ENCODE measurements at regions not wholly inside any gene's neighbourhood (a gene's known extent, or its start where the extent isn't known, plus 50 kb on each side); places are given as distances from the start of the nearest gene placed in this dataset.
A peak's percentile ranks its signal among the peaks of the same experiment; 100 is the strongest.
"Not testable (repeated sequence)": the region's sequence is repeated elsewhere in the genome, so short reads cannot be mapped to it uniquely, and the experiment has no call there.

DNA sequence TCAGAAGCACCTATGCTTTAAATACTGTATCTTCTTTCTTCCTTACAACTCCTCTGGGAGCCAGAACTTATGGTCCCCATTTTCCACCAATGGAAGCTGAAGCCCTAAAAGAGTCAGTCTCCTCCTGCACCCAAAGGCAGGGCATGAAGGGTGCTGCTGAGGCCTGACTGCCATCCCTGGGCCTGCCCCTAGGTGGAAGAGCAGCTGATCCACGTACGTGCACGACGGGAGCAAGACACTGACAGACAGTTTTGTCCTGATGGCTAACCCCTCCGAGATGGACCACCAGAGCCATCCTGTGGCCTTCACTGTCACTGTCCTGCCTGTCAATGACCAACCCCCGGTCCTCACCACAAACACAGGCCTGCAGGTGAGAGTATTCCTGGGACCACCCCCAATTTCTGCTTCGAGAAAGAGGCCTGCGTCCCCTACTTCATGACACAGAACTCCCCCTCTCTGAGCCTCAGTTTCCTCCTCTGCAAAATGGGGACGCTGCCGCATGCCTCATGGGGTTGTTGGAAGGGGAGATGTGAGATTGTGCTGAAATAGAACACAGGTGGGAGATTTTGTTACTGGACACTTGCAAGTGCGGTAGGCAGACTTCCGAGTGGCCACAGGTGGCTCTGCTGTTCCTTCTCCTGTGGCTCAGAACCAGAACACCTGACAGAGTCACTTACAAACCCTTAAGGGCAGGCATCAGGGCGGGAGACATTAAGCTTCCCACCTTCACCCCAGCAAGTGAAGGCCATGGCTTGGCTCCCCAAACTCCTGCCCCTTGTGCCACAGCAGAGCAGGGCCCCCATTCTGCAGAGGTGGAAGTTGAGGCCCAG is 175.4 kb downstream of the TBC1D2B start:
- H2AFZ ChIP-seq (ENCODE audit: low read depth, low read length): no peak overlapping the region
- no peak overlapping the region for H3K4me3 ChIP-seq (ENCODE audit: insufficient read depth in 1 of 2, low read depth in 1 of 2, low read length in 2 of 2)
- WGBS: 82% methylated on average over 8 of the region's 13 CpGs
- no peak overlapping the region for H2BK15ac ChIP-seq (ENCODE audit: low read depth, poor library complexity, severe bottlenecking)
- no peak overlapping the region for H3K9ac ChIP-seq (ENCODE audit: low read length)
- no peak overlapping the region for H3K4me2 ChIP-seq (ENCODE audit: low read length, poor library complexity, severe bottlenecking)
- no peak overlapping the region for H4K8ac ChIP-seq (ENCODE audit: low read length)
- peaks cover 9% of the 10 kb centered on the region for H3K4me1 ChIP-seq (ENCODE audit: control insufficient read depth, insufficient read depth, low read depth, low read length)
- no peak overlapping the region for H4K91ac ChIP-seq (ENCODE audit: low read length)
- no peak overlapping the region for H3K4ac ChIP-seq (ENCODE audit: low read depth in 1 of 2, low read length in 2 of 2)
- H3K23ac ChIP-seq (ENCODE audit: low read length in 2 of 2): no peak overlapping the region
- no peaks in the 10 kb centered on the region for H3K79me1 ChIP-seq (replicated peaks; ENCODE audit: low read length, poor library complexity, severe bottlenecking)
- no peaks in the 10 kb centered on the region for H3K36me3 ChIP-seq (ENCODE audit: control insufficient read depth in 1 of 2, insufficient read depth in 2 of 2, low read depth in 1 of 2, low read length in 2 of 2)
- no peaks in the 10 kb centered on the region for H3K9me3 ChIP-seq (ENCODE audit: control insufficient read depth, low read length)
- H2BK12ac ChIP-seq (ENCODE audit: low read length in 2 of 2): no peak overlapping the region
- H2BK120ac ChIP-seq (ENCODE audit: low read depth, low read length): no peak overlapping the region
- no peak overlapping the region for H3K18ac ChIP-seq (ENCODE audit: low read depth in 1 of 2, low read length in 2 of 2)
- H3K27me3 ChIP-seq (ENCODE audit: control insufficient read depth in 1 of 2, insufficient read depth in 1 of 2, low read length in 2 of 2): peaks cover 6 to 7% of the 10 kb centered on the region in 2 experiments
- H2AK5ac ChIP-seq (ENCODE audit: low read length, severe bottlenecking): no peak overlapping the region
- H3K27ac ChIP-seq (ENCODE audit: low read length, poor library complexity, severe bottlenecking): no peak overlapping the region
- no peak for DNase-seq
- no peak overlapping the region for H2BK5ac ChIP-seq (ENCODE audit: low read depth, low read length, poor library complexity, severe bottlenecking)
- no peak overlapping the region for H3K14ac ChIP-seq (ENCODE audit: low read length in 2 of 2)

DNA sequence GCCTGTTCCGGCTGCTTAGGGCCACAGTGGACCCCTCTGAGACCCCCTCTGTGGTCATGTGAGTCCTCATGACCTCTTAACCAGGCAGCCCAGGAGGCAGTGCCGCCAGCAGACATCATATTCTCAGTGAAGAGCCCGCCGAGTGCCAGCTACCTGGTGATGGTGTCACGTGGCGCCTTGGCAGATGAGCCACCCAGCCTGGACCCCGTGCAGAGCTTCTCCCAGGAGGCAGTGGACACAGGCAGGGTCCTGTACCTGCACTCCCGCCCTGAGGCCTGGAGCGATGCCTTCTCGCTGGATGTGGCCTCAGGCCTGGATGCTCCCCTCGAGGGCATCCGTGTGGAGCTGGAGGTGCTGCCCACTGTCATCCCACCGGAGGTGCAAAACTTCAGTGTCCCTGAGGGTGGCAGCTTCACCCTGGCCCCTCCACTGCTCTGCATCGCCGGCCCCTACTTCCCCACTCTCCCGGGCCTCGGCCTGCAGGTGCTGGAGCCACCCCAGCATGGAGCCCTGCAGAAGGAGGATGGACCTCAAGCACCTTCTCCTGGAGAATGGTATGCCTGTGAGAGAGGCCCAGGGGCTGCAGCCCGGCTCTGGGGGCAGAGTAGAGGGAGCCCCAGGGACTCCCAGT is 176.1 kb downstream of the TBC1D2B start:
- Histone ChIP-seq H4K8ac (ENCODE audit: low read length) (no peak overlapping the region), H3K9me3 (ENCODE audit: control insufficient read depth, low read length) (no peaks in the 10 kb centered on the region), H2BK5ac (ENCODE audit: low read depth, low read length, poor library complexity, severe bottlenecking) (no peak overlapping the region), H2BK12ac (ENCODE audit: low read length in 2 of 2) (no peak overlapping the region), H2BK120ac (ENCODE audit: low read depth, low read length) (no peak overlapping the region), H3K9ac (ENCODE audit: low read length) (no peak overlapping the region), H3K14ac (ENCODE audit: low read length in 2 of 2) (no peak overlapping the region), H3K4me1 (ENCODE audit: control insufficient read depth, insufficient read depth, low read depth, low read length) (peaks cover 9% of the 10 kb centered on the region), H3K23ac (ENCODE audit: low read length in 2 of 2) (no peak overlapping the region), H3K27ac (ENCODE audit: low read length, poor library complexity, severe bottlenecking) (no peak overlapping the region), H3K36me3 (ENCODE audit: control insufficient read depth in 1 of 2, insufficient read depth in 2 of 2, low read depth in 1 of 2, low read length in 2 of 2) (no peaks in the 10 kb centered on the region), H2AFZ (ENCODE audit: low read depth, low read length) (no peak overlapping the region), H3K18ac (ENCODE audit: low read depth in 1 of 2, low read length in 2 of 2) (no peak overlapping the region), H4K91ac (ENCODE audit: low read length) (no peak overlapping the region), H3K27me3 (ENCODE audit: control insufficient read depth in 1 of 2, insufficient read depth in 1 of 2, low read length in 2 of 2) (peaks cover 6 to 7% of the 10 kb centered on the region in 2 experiments), H2AK5ac (ENCODE audit: low read length, severe bottlenecking) (no peak overlapping the region), H2BK15ac (ENCODE audit: low read depth, poor library complexity, severe bottlenecking) (no peak overlapping the region), H3K79me1 (replicated peaks; ENCODE audit: low read length, poor library complexity, severe bottlenecking) (no peaks in the 10 kb centered on the region), H3K4ac (ENCODE audit: low read depth in 1 of 2, low read length in 2 of 2) (no peak overlapping the region), H3K4me3 (ENCODE audit: insufficient read depth in 1 of 2, low read depth in 1 of 2, low read length in 2 of 2) (no peak overlapping the region), H3K4me2 (ENCODE audit: low read length, poor library complexity, severe bottlenecking) (no peak overlapping the region)
- WGBS: 85% methylated on average over 18 of the region's 18 CpGs
- no peak for DNase-seq

DNA sequence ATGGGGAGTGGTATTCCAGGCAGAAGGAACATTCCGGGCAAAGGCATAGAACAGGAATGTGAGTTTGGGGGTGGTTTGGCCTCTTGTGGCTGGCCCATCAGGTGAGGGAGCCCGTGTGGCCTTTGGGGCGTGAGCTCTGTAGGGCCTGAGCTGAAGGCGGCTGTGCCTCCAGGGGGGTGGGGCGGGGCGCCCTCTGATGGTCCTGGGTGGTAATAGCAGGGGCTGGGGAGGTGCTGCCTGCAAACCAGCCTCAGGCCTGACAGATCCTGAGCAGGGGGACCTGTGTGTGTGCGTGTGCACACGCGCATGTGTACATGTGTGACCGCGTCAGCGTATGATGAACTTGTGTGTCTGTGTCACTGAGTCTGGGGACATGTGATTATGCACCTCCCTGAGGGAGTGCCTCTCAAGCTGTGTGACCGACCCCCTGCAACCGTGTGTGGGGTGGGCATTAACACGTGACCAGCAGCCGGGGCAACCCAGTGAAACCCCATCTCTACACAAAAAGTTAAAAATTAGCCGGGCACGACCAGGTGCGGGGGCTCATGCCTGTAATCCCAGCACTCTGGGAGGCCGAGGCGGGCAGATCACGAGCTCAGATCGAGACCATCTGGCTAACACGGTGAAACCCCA is 177.1 kb downstream of the TBC1D2B start:
- DNase-seq: peak; percentile 26
- not testable (repeated sequence) for H3K9me3 ChIP-seq (ENCODE audit: control insufficient read depth, low read length); H3K4me1 ChIP-seq (ENCODE audit: control insufficient read depth, insufficient read depth, low read depth, low read length); H3K18ac ChIP-seq (ENCODE audit: low read depth in 1 of 2, low read length in 2 of 2); H2BK12ac ChIP-seq (ENCODE audit: low read length in 2 of 2); H2BK15ac ChIP-seq (ENCODE audit: low read depth, poor library complexity, severe bottlenecking); H3K4ac ChIP-seq (ENCODE audit: low read depth in 1 of 2, low read length in 2 of 2); H4K91ac ChIP-seq (ENCODE audit: low read length); H4K8ac ChIP-seq (ENCODE audit: low read length); H3K27ac ChIP-seq (ENCODE audit: low read length, poor library complexity, severe bottlenecking); H3K14ac ChIP-seq (ENCODE audit: low read length in 2 of 2); H3K79me1 ChIP-seq (replicated peaks; ENCODE audit: low read length, poor library complexity, severe bottlenecking); H3K9ac ChIP-seq (ENCODE audit: low read length); H2BK120ac ChIP-seq (ENCODE audit: low read depth, low read length); H3K27me3 ChIP-seq (ENCODE audit: control insufficient read depth in 1 of 2, insufficient read depth in 1 of 2, low read length in 2 of 2); H3K4me3 ChIP-seq (ENCODE audit: insufficient read depth in 1 of 2, low read depth in 1 of 2, low read length in 2 of 2); H2AK5ac ChIP-seq (ENCODE audit: low read length, severe bottlenecking); H2AFZ ChIP-seq (ENCODE audit: low read depth, low read length); H3K36me3 ChIP-seq (ENCODE audit: control insufficient read depth in 1 of 2, insufficient read depth in 2 of 2, low read depth in 1 of 2, low read length in 2 of 2); H3K23ac ChIP-seq (ENCODE audit: low read length in 2 of 2); H2BK5ac ChIP-seq (ENCODE audit: low read depth, low read length, poor library complexity, severe bottlenecking); H3K4me2 ChIP-seq (ENCODE audit: low read length, poor library complexity, severe bottlenecking)
- 55% methylated on average over 22 of the region's 24 CpGs for WGBS

DNA sequence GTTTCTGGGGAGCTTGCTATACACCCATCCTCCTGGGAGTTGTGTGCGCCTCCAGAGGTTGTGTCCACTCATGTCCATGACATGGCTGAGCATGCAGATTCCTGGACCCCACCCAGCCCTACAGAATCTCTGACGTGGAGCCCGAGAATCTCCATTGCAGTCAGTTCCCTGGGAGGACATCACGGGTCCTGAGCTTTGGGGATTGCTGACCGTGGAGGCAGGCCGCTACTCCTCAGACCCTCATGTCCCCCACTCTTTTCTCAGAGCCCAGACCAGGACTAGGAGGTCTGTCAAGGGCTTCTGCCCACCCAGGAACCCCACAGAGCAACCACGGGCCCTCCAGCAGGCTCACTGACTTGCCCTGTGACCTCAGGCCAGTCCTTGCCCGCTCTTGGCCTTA is 177.7 kb downstream of the TBC1D2B start:
- H3K9ac ChIP-seq (ENCODE audit: low read length); H3K27ac ChIP-seq (ENCODE audit: low read length, poor library complexity, severe bottlenecking); H3K4me3 ChIP-seq (ENCODE audit: insufficient read depth in 1 of 2, low read depth in 1 of 2, low read length in 2 of 2); H2BK5ac ChIP-seq (ENCODE audit: low read depth, low read length, poor library complexity, severe bottlenecking); H3K36me3 ChIP-seq (ENCODE audit: control insufficient read depth in 1 of 2, insufficient read depth in 2 of 2, low read depth in 1 of 2, low read length in 2 of 2); H2BK12ac ChIP-seq (ENCODE audit: low read length in 2 of 2); H4K91ac ChIP-seq (ENCODE audit: low read length); H3K4ac ChIP-seq (ENCODE audit: low read depth in 1 of 2, low read length in 2 of 2); H3K4me2 ChIP-seq (ENCODE audit: low read length, poor library complexity, severe bottlenecking); H3K27me3 ChIP-seq (ENCODE audit: control insufficient read depth in 1 of 2, insufficient read depth in 1 of 2, low read length in 2 of 2); H2BK15ac ChIP-seq (ENCODE audit: low read depth, poor library complexity, severe bottlenecking); DNase-seq; H3K79me1 ChIP-seq (replicated peaks; ENCODE audit: low read length, poor library complexity, severe bottlenecking); H3K14ac ChIP-seq (ENCODE audit: low read length in 2 of 2); H2AK5ac ChIP-seq (ENCODE audit: low read length, severe bottlenecking); H2BK120ac ChIP-seq (ENCODE audit: low read depth, low read length); H3K9me3 ChIP-seq (ENCODE audit: control insufficient read depth, low read length); H3K4me1 ChIP-seq (ENCODE audit: control insufficient read depth, insufficient read depth, low read depth, low read length); H3K18ac ChIP-seq (ENCODE audit: low read depth in 1 of 2, low read length in 2 of 2); H4K8ac ChIP-seq (ENCODE audit: low read length); H2AFZ ChIP-seq (ENCODE audit: low read depth, low read length); H3K23ac ChIP-seq (ENCODE audit: low read length in 2 of 2): not testable (repeated sequence)
- WGBS: 86% methylated on average over 1 of the region's 8 CpGs
